Upper lobe of left lung (tissue), 6 donors: ENCODE measurements at regions not wholly inside any gene's neighbourhood (a gene's known extent, or its start where the extent isn't known, plus 50 kb on each side); places are given as distances from the start of the nearest gene placed in this dataset.

Source experiments
- ATAC-seq, 2 donors: fragments of 200-7000 bp; cut with Tn5 transposase; one replicate each; pipeline ENCODE4 v1.9.1; 2022; ENCODE audit warnings: mild to moderate bottlenecking in 2 of 2, moderate library complexity in 2 of 2; ENCODE audit not compliant: low FRiP score in 2 of 2
- DNase-seq, 2 donors: peaks; one replicate each; pipeline ENCODE4 v3.0.0-alpha.2; 2019 to 2020
- H3K27ac ChIP-seq, 4 donors: fragments of 200-600 bp; sonication (generic); one replicate each; pipeline ENCODE4 v1.5.1; 2016 to 2019
- H3K27me3 ChIP-seq, 4 donors: fragments of 200-600 bp; sonication (generic); one replicate each; pipeline ENCODE4 v1.5.1; 2017 to 2019
- H3K36me3 ChIP-seq, 4 donors: fragments of 200-600 bp; sonication (generic); one replicate each; pipeline ENCODE4 v1.5.1; 2016 to 2019
- H3K4me1 ChIP-seq, 4 donors: fragments of 200-600 bp; sonication (generic); one replicate each; pipeline ENCODE4 v1.5.1; 2018 to 2019
- H3K4me3 ChIP-seq, 4 donors: fragments of 200-600 bp; sonication (generic); one replicate each; pipeline ENCODE4 v1.5.1; 2017 to 2019; ENCODE audit warnings: mild to moderate bottlenecking in 2 of 4, moderate library complexity in 1 of 4
- H3K9me3 ChIP-seq, 4 donors: fragments of 200-600 bp; sonication (generic); one replicate each; pipeline ENCODE4 v1.5.1; 2018 to 2019
- CTCF ChIP-seq, 6 experiments: fragments of 450-650 bp in 4 of 6; fragments of 200-600 bp in 2 of 6; sonication (generic) in 2 of 6; IDR thresholded peaks; one replicate each; pipeline ENCODE4 v1.5.1; 2016 to 2019; ENCODE audit warnings: antibody characterized with exemption in 6 of 6
- EP300 ChIP-seq, 4 donors: sonication (generic); formaldehyde crosslinking; IDR thresholded peaks; one replicate each; pipeline ENCODE4 v1.5.1; 2017; ENCODE audit warnings: antibody characterized with exemption in 4 of 4, control low read depth in 2 of 4
- POLR2A ChIP-seq, 4 donors: fragments of 450-650 bp; IDR thresholded peaks; one replicate each; pipeline ENCODE4 v1.5.1; 2016 to 2017; ENCODE audit warnings: antibody characterized with exemption in 4 of 4, mild to moderate bottlenecking in 2 of 4
- POLR2AphosphoS5 ChIP-seq, 2 donors: sonication (generic); formaldehyde crosslinking; IDR thresholded peaks; one replicate each; pipeline ENCODE4 v1.5.1; 2017; ENCODE audit warnings: antibody characterized with exemption in 2 of 2
- whole genome bisulfite sequencing, 2 donors: methylation state at CpG; one replicate each; pipeline ENCODE4 v1.1.5; 2017 to 2018; 5-methylcytosine and 5-hydroxymethylcytosine counted together
- donor health status: DM: no; HTN: no; CAD: no; lungs with moderate emphysema.
- donor health status: DM: no; HTN: yes; CAD: no; lungs with severe emphysema.

GRCh38 chr18:72104851-72105250 is 439.3 kb downstream of the CBLN2 start:
- no peak for ATAC-seq
- H3K4me3 ChIP-seq, result no peak overlapping the region
- no peaks in the 10 kb centered on the region for H3K27me3 ChIP-seq
- DNase-seq, result no peak
- no peaks in the 10 kb centered on the region for H3K4me1 ChIP-seq
- no peak overlapping the region for H3K27ac ChIP-seq
- H3K9me3 ChIP-seq, result no peaks in the 10 kb centered on the region
- 80 to 84% methylated on average over 4 of the region's 4 CpGs for WGBS, 2 donors
- TF ChIP-seq POLR2A (IDR thresholded peaks at IDR 0.05) (no peak), EP300 (IDR thresholded peaks at IDR 0.05) (no peak), CTCF (IDR thresholded peaks at IDR 0.05) (no peak), POLR2AphosphoS5 (IDR thresholded peaks at IDR 0.05) (no peak)
- H3K36me3 ChIP-seq, result no peaks in the 10 kb centered on the region

GRCh38 chr18:72102412-72102811 is 441.7 kb downstream of the CBLN2 start:
- DNase-seq (no peak), ATAC-seq (no peak)
- no peaks in the 10 kb centered on the region for H3K27me3 ChIP-seq
- H3K27ac ChIP-seq, result no peak overlapping the region
- no peaks in the 10 kb centered on the region for H3K9me3 ChIP-seq
- TF ChIP-seq POLR2AphosphoS5 (IDR thresholded peaks at IDR 0.05) (no peak), CTCF (IDR thresholded peaks at IDR 0.05) (no peak), EP300 (IDR thresholded peaks at IDR 0.05) (no peak), POLR2A (IDR thresholded peaks at IDR 0.05) (no peak)
- 39 to 43% methylated on average over 2 of the region's 2 CpGs for WGBS, 2 donors
- no peak overlapping the region for H3K4me3 ChIP-seq
- H3K36me3 ChIP-seq, result no peaks in the 10 kb centered on the region
- no peaks in the 10 kb centered on the region for H3K4me1 ChIP-seq

GRCh38 chr18:72100465-72101004 is 443.6 kb downstream of the CBLN2 start:
- Histone ChIP-seq H3K27me3 (no peaks in the 10 kb centered on the region), H3K4me3 (no peak overlapping the region), H3K4me1 (no peaks in the 10 kb centered on the region), H3K9me3 (no peaks in the 10 kb centered on the region), H3K27ac (no peak overlapping the region), H3K36me3 (no peaks in the 10 kb centered on the region)
- DNase-seq (no peak), ATAC-seq (no peak)
- TF ChIP-seq POLR2AphosphoS5 (IDR thresholded peaks at IDR 0.05) (no peak), EP300 (IDR thresholded peaks at IDR 0.05) (no peak), POLR2A (IDR thresholded peaks at IDR 0.05) (no peak), CTCF (IDR thresholded peaks at IDR 0.05) (no peak)
- 84 to 86% methylated on average over 5 of the region's 5 CpGs for WGBS, 2 donors

- no peak for DNase-seq
- H3K4me1 ChIP-seq, result no peaks in the 10 kb centered on the region
- H3K36me3 ChIP-seq, result no peaks in the 10 kb centered on the region
- H3K27ac ChIP-seq, result no peak overlapping the region
- no peak for ATAC-seq
- no peak overlapping the region for H3K4me3 ChIP-seq
- H3K9me3 ChIP-seq, result no peaks in the 10 kb centered on the region
- H3K27me3 ChIP-seq, result no peaks in the 10 kb centered on the region
- 31 to 44% methylated on average over 5 of the region's 5 CpGs for WGBS, 2 donors
- TF ChIP-seq EP300 (IDR thresholded peaks at IDR 0.05) (no peak), POLR2A (IDR thresholded peaks at IDR 0.05) (no peak), CTCF (IDR thresholded peaks at IDR 0.05) (no peak), POLR2AphosphoS5 (IDR thresholded peaks at IDR 0.05) (no peak)
Observed at GRCh38 chr18:72091369-72091768, 452.8 kb downstream of the CBLN2 start.

GRCh38 chr18:72089432-72089831 is 454.7 kb downstream of the CBLN2 start:
- Histone ChIP-seq H3K27me3 (no peaks in the 10 kb centered on the region), H3K4me1 (no peaks in the 10 kb centered on the region), H3K36me3 (no peaks in the 10 kb centered on the region), H3K9me3 (no peaks in the 10 kb centered on the region), H3K27ac (no peak overlapping the region), H3K4me3 (no peak overlapping the region)
- TF ChIP-seq CTCF (IDR thresholded peaks at IDR 0.05) (no peak), POLR2AphosphoS5 (IDR thresholded peaks at IDR 0.05) (no peak), EP300 (IDR thresholded peaks at IDR 0.05) (no peak), POLR2A (IDR thresholded peaks at IDR 0.05) (no peak)
- no peak for ATAC-seq
- 67% methylated on average over 3 of the region's 3 CpGs for WGBS, 2 donors
- no peak for DNase-seq
